ENCODE measurements at regions not wholly inside any gene's neighbourhood (a gene's known extent, or its start where the extent isn't known, plus 50 kb on each side); places are given as distances from the start of the nearest gene placed in this dataset.

DNA sequence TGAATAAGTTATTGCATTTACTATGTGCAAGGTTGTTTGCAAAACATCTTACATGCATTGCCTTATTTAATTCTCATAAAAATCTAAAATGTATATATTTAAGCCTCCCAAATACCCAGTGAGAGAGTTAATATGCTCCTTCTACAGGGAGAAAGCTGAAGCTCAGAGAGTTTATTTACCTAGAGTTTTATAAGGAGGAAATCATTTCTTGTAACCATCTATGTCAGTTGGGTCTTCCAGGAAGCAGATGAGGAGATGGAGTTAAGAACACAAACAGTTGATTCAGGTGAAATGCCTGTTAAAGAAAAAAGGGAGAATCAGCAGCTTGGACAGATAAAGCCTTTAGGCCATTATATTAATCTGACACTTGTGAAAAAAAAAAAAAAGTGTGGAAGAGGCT lies 62.6 kb upstream of the DHX40 start:
- DNase-seq (ENCODE audit: low spot score): no peak
- Mint-ChIP-seq H3K27ac (no peak overlapping the region), H3K27me3 (peaks cover 0 to 2% of the 10 kb centered on the region in 2 donors), H3K36me3 (no peaks in the 10 kb centered on the region), H3K9me3 (no peaks in the 10 kb centered on the region), H3K4me3 (no peak overlapping the region), H3K4me1 (ENCODE audit: low read depth in 2 of 2) (no peaks in the 10 kb centered on the region)
- ATAC-seq: no peak

DNA sequence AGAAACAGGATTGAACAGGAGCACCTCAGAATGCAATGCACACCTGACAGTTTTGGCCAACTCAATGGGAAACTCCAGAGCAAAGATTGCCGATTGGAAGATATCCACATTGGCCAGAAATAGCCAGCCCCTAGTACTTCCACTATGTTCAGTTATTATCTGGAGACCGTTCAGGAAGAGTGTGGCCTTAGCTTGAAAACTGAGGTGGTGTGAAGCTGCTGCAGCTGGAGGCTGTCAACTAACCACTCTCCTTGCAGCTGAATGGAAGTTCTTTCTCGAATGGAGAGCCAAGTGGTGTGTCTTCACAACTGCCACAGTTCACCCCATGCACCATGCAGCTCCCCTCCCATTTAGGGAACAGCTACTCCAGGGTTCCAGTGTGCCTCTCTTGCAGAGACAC lies 61.9 kb upstream of the DHX40 start:
- Mint-ChIP-seq H3K4me3 (no peak overlapping the region), H3K36me3 (no peaks in the 10 kb centered on the region), H3K27ac (no peak overlapping the region), H3K27me3 (peaks cover 0 to 2% of the 10 kb centered on the region in 2 donors), H3K9me3 (no peaks in the 10 kb centered on the region), H3K4me1 (ENCODE audit: low read depth in 2 of 2) (no peaks in the 10 kb centered on the region)
- no peak for DNase-seq (ENCODE audit: low spot score)
- no peak for ATAC-seq

DNA sequence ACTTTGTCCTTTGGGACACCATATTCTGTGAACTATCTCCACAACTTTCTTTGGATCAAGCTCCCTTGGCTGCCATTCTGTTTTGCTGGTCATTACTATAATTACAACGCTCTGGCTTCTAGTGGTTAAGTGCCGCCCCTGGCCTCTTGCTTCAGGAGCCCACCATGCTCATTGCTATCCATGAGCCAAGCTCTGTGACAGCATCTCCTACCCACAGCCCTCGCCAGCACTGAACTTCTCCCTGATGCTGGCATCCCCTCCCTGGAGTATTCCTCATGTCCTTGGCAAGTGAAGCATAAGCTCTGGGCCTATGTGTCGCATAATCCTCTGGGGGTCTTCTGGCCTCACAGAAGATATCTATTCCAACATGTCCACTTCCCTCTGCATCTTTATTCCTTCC lies 60.6 kb upstream of the DHX40 start:
- ATAC-seq (no peak), DNase-seq (ENCODE audit: low spot score) (no peak)
- H3K36me3 Mint-ChIP-seq: no peaks in the 10 kb centered on the region
- no peaks in the 10 kb centered on the region for H3K4me1 Mint-ChIP-seq (ENCODE audit: low read depth in 2 of 2)
- H3K27ac Mint-ChIP-seq: no peak overlapping the region
- H3K4me3 Mint-ChIP-seq: no peak overlapping the region
- H3K9me3 Mint-ChIP-seq: no peaks in the 10 kb centered on the region
- no peaks in the 10 kb centered on the region for H3K27me3 Mint-ChIP-seq

DNA sequence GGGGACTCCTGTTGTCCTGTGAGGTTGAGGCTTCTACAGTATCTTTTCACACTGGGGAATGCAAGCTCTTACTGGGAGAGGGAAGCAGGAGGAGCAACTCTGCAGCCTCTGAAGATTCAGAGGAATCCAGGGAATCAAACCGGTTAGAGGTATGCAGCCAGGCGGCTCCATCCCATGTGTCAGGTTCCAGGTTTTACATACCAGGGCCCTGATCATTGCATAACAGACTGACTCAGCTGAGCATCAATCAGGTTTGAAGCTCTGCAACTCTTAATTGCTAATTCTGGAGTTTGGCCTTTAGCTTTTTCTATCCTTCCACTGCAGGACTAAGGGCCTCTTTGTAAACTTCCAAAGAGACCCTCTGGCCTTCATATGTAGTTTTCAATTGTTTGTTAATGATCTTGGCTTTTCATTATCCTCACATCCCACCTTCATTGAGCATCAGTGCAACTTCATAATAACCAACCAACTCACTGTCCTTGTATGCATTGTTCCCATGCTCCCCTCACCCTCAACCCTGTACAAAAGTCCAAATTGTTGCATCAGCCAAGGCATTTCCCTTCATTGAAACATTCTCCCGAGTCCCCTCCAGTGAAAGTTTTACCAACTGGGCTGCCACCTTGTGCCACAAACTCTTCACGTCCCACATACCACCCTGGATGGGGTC lies 59.7 kb upstream of the DHX40 start:
- no peak overlapping the region for H3K27ac Mint-ChIP-seq
- H3K9me3 Mint-ChIP-seq: no peaks in the 10 kb centered on the region
- no peak overlapping the region for H3K4me3 Mint-ChIP-seq
- DNase-seq (ENCODE audit: low spot score) (no peak), ATAC-seq (no peak)
- H3K36me3 Mint-ChIP-seq: no peaks in the 10 kb centered on the region
- no peaks in the 10 kb centered on the region for H3K4me1 Mint-ChIP-seq (ENCODE audit: low read depth in 2 of 2)
- H3K27me3 Mint-ChIP-seq: peaks cover 0 to 5% of the 10 kb centered on the region in 2 donors

DNA sequence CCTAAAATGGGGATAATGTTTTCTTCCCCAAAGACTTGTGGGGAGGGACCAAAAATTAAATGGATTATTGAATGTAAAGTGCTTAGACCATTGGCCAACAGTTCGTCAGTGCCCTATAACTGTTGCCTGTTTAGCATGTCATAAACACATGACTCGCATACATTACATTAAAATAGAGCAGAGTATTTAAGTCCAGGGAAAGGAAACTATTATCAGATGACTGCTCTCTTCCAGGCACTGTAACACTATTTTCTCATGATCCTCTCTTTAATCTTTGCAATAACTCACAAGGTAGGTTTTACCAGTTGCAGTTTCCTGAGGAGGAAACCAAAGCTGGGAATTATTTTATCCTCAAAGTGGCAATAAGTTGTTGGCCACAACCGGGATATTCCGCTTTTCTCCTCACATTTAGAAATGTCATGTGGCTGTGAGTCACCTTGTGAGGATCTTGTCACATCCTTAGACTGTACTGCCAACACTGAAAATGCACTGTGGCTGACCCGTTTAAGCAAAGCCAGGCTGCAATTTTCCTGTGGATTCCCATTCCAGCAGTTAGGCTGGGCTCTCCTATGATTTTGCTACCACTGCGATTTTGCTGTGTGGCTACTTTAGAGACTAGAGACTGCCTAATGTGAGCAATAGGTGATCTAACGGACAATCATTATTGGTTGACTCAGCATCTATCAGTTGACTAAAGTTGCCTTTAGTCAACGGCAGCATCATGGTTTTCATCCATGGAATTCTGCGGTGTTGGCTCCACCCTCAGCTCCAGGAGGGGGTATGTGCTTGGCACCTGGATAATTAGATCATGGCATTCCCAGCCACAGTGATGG lies 58.3 kb upstream of the DHX40 start:
- no peak overlapping the region for H3K27ac Mint-ChIP-seq

DNA sequence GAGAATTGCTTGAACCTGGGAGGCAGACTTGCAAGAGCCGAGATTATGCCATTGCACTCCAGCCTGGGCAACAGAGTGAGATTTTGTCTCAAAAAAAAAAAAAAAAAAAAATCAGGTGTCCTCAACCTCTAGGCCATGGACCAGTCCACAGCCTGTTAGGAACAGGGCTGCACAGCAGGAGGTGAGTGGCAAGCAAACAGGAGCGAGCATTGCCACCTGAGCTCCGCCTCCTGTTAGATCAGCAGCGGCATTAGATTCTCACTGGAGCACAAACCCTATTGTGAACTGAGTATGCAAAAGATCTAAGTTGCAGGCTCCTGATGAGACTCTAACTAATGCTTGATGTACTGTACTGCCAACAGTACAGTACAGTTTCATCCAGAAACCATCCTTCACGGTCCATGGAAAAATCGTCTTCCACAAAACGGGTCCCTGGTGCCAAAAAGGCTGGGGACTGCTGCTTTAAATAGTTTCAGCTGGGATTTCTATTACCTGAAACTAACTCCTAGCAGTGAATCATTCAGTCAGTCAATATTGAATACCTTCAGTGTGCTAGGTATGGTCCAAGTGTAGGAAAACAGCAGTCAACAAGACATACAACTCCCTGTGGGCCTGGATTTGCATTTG lies 56.3 kb upstream of the DHX40 start:
- no peaks in the 10 kb centered on the region for H3K9me3 Mint-ChIP-seq
- peaks cover 0 to 5% of the 10 kb centered on the region in 2 donors for H3K27me3 Mint-ChIP-seq
- DNase-seq (ENCODE audit: low spot score): no peak
- no peak for ATAC-seq
- no peak overlapping the region for H3K4me3 Mint-ChIP-seq
- no peaks in the 10 kb centered on the region for H3K36me3 Mint-ChIP-seq
- no peaks in the 10 kb centered on the region for H3K4me1 Mint-ChIP-seq (ENCODE audit: low read depth in 2 of 2)
- no peak overlapping the region for H3K27ac Mint-ChIP-seq

More for the DNA sequence above, 58.3 kb upstream of the DHX40 start:
- Mint-ChIP-seq H3K9me3 (no peaks in the 10 kb centered on the region), H3K4me3 (no peak overlapping the region), H3K27me3 (peaks cover 0 to 5% of the 10 kb centered on the region in 2 donors), H3K36me3 (no peaks in the 10 kb centered on the region), H3K4me1 (ENCODE audit: low read depth in 2 of 2) (no peaks in the 10 kb centered on the region)
- ATAC-seq: no peak
- no peak for DNase-seq (ENCODE audit: low spot score)

DNA sequence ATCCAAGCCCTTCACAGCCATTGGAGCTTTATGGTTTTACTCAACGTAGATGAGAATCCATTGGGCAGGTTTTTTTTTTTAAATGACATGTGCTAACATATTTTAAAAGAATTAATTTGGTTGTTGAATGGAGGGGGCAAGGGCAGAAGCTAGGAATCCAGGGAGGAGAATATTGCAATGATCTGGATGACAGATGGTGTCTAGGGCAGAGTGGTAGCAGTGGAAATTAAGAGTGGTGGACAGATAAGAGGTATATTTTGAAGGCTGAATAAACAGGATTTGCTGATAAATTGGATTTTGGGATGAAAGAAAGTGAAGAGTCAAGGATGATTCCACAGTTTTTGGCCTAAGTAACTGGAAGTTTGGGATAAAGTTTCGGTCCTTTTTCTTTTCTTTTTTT lies 54.8 kb upstream of the DHX40 start:
- Mint-ChIP-seq H3K9me3 (no peaks in the 10 kb centered on the region), H3K27ac (no peak overlapping the region), H3K36me3 (no peaks in the 10 kb centered on the region), H3K27me3 (peaks cover 0 to 5% of the 10 kb centered on the region in 2 donors), H3K4me1 (ENCODE audit: low read depth in 2 of 2) (no peaks in the 10 kb centered on the region), H3K4me3 (no peak overlapping the region)
- DNase-seq (ENCODE audit: low spot score) (no peak), ATAC-seq (no peak)

DNA sequence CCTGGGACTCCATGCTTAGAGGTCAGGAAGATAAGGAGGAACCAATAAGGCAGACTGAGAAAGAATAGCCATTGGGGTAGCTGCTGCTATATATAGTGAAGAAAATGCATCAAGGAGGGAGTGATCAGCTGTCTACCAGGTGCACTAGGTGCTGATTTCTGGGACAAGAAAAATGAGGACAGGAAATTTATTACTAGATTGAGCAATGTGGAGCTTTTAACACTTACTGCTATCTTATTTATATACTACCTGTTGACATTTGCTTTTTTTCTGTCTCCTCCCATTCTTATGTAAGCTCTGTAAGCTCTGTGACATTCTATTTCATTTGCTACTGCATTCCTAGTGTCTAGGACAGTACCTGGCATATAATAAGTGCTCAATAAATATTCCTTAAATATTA lies 53.7 kb upstream of the DHX40 start:
- Mint-ChIP-seq H3K9me3 (no peaks in the 10 kb centered on the region), H3K36me3 (no peaks in the 10 kb centered on the region), H3K4me3 (no peak overlapping the region), H3K27ac (no peak overlapping the region), H3K4me1 (ENCODE audit: low read depth in 2 of 2) (peaks cover 0 to 4% of the 10 kb centered on the region in 2 donors), H3K27me3 (peaks cover 0 to 5% of the 10 kb centered on the region in 2 donors)
- ATAC-seq: no peak
- DNase-seq (ENCODE audit: low spot score): no peak

DNA sequence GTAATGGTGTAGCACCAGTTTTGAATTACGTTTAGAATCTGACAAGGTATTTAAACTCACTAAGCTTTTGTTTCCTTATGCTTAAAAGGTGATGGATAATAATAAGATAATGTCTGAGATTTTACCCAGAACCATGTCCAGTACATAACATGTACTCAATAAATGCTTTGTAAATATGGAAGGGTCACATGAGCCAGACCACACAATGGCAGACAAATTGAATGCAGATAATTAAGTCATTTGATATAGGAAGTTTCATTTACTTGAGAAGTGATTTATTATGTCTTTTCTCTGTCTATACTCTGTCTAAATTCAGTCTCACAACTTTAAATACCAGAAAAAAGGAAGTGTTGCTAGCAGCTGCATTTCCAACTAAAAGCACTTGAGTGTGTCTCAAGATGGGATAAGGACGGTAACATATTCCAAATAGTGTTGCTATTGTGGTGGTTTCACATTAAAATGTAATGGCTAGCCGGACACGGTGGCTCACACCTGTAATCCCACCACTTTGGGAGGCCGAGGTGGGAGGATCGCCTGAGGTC lies 52.5 kb upstream of the DHX40 start:
- Mint-ChIP-seq H3K36me3 (no peaks in the 10 kb centered on the region), H3K27ac (no peak overlapping the region), H3K9me3 (no peaks in the 10 kb centered on the region), H3K4me3 (no peak overlapping the region), H3K27me3 (peaks cover 0 to 5% of the 10 kb centered on the region in 2 donors), H3K4me1 (ENCODE audit: low read depth in 2 of 2) (peaks cover 0 to 4% of the 10 kb centered on the region in 2 donors)
- ATAC-seq (no peak), DNase-seq (ENCODE audit: low spot score) (no peak)

DNA sequence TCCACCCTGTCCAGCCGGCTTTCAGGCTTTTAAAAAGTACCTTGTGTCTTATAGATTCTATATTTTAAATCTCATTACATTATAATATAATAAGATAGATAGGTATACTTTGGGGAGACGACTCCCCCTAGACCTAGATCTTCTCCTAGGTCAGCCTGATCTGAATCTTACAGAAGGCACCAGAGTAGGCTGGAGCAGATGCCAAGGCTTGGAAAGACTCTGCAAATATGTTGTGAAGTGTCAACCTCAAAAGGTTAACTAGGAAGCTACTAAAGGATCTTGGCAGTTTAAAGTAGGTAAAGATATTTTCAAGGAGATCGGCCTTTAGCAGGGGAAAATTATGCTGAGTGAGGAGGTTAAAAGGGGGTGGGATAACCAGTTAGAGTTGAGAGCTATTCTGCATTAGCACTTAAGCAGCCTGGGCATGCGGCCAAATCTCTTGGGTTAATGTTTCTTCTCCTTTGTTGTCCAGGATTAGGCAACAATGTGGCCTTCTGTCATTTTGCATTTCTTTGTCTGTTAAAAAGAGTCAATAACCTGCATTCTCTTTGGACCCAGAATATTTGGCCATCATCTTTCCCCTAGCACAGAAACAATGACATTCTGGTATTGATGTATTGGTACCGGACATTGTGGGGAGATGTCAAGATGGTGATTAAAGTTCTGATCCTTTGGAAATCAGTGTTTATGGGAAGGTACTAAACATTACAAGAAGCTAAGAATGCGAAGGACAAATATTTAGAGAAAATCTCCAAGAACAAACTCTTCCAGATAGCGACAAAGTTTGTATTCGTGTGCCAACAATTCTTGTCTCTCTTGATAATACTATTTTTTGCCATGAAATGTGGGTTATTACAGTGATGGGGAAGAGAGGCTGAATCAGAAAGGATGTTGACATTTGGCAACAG lies 51.2 kb upstream of the DHX40 start:
- Mint-ChIP-seq H3K27me3 (peaks cover 0 to 5% of the 10 kb centered on the region in 2 donors), H3K4me3 (no peak overlapping the region), H3K27ac (no peak overlapping the region), H3K4me1 (ENCODE audit: low read depth in 2 of 2) (peaks cover 0 to 4% of the 10 kb centered on the region in 2 donors), H3K36me3 (no peaks in the 10 kb centered on the region), H3K9me3 (no peaks in the 10 kb centered on the region)
- ATAC-seq (no peak), DNase-seq (ENCODE audit: low spot score) (no peak)

Data from natural killer cell treated with Interleukin-12 subunit alpha and Interleukin-12 subunit beta and Interleukin-15 and Interleukin-18, amount 100 ng/mL, for 72 hours (primary cell).